Stimulated activated naive CD4-positive, alpha-beta T cell (primary cell): ENCODE measurements at regions not wholly inside any gene's neighbourhood (a gene's known extent, or its start where the extent isn't known, plus 50 kb on each side); places are given as distances from the start of the nearest gene placed in this dataset.

ENCODE experiments used
- DNase-seq, 6 experiments: peaks; one replicate each; lab custom pipeline; 2025; lab: John Stamatoyannopoulos, UW

GRCh38 chr3:70120357-70120966, 120.9 kb downstream of the SAMMSON start:
- DNase-seq: peak in 4 of 6 experiments; percentile 1 to 19 (median 16)

GRCh38 chr3:70127192-70127591, 127.7 kb downstream of the SAMMSON start:
- no peak for DNase-seq

- no peak for DNase-seq
Measured at GRCh38 chr3:70137366-70137765, 137.8 kb downstream of the SAMMSON start.

- no peak for DNase-seq
Measured at GRCh38 chr3:70138606-70139005, 139.1 kb downstream of the SAMMSON start.
